Ishikawa (cell line): ENCODE measurements at regions not wholly inside any gene's neighbourhood (a gene's known extent, or its start where the extent isn't known, plus 50 kb on each side); places are given as distances from the start of the nearest gene placed in this dataset.
A peak's percentile ranks its signal among the peaks of the same experiment; 100 is the strongest.

Experiments used
- CEBPB ChIP-seq: IDR thresholded peaks from 2 replicates; pipeline ENCODE4 v1.6.1; 2012
- CREB1 ChIP-seq: IDR thresholded peaks from 2 replicates; pipeline ENCODE4 v1.6.1; 2012; ENCODE audit warnings: low read depth
- EGR1 ChIP-seq: IDR thresholded peaks from 2 replicates; pipeline ENCODE4 v1.6.1; 2012
- EP300 ChIP-seq: IDR thresholded peaks from 2 replicates; pipeline ENCODE4 v1.6.1; 2012; ENCODE audit warnings: borderline replicate concordance
- FOXM1 ChIP-seq: IDR thresholded peaks from 2 replicates; pipeline ENCODE4 v1.6.1; 2012; ENCODE audit warnings: low read depth, borderline replicate concordance
- MAX ChIP-seq: IDR thresholded peaks from 2 replicates; pipeline ENCODE4 v1.6.1; 2012
- NFIC ChIP-seq: IDR thresholded peaks from 2 replicates; pipeline ENCODE4 v1.6.1; 2012
- RAD21 ChIP-seq: IDR thresholded peaks from 2 replicates; pipeline ENCODE4 v1.6.1; 2012; ENCODE audit warnings: low read depth
- TAF1 ChIP-seq: IDR thresholded peaks from 2 replicates; pipeline ENCODE4 v1.6.1; 2012; ENCODE audit warnings: low read depth, mild to moderate bottlenecking
- TCF12 ChIP-seq: IDR thresholded peaks from 2 replicates; pipeline ENCODE4 v1.6.1; 2012; ENCODE audit warnings: low read depth
- TEAD4 ChIP-seq: IDR thresholded peaks from 2 replicates; pipeline ENCODE4 v1.6.1; 2012
- YY1 ChIP-seq: IDR thresholded peaks from 2 replicates; pipeline ENCODE4 v1.6.1; 2012; ENCODE audit warnings: low read depth
- ZBTB7A ChIP-seq: IDR thresholded peaks from 2 replicates; pipeline ENCODE4 v1.6.1; 2012; ENCODE audit warnings: low read depth
- TF ChIP-seq, protein P1 (sequence below): IDR thresholded peaks from 2 replicates; pipeline ENCODE4 v1.6.1; 2012
- TF ChIP-seq, protein P2 (sequence below): IDR thresholded peaks from 2 replicates; pipeline ENCODE4 v1.6.1; 2012; ENCODE audit warnings: low read depth, mild to moderate bottlenecking

GRCh38 chr11:98455500-98456307, 565.0 kb upstream of the CNTN5 start:
- TF ChIP-seq RAD21, result peak; percentile 33; the same call in 1 of the 2 replicates
- TF ChIP-seq, protein P1, sequence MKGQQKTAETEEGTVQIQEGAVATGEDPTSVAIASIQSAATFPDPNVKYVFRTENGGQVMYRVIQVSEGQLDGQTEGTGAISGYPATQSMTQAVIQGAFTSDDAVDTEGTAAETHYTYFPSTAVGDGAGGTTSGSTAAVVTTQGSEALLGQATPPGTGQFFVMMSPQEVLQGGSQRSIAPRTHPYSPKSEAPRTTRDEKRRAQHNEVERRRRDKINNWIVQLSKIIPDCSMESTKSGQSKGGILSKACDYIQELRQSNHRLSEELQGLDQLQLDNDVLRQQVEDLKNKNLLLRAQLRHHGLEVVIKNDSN, result no peak

DNA sequence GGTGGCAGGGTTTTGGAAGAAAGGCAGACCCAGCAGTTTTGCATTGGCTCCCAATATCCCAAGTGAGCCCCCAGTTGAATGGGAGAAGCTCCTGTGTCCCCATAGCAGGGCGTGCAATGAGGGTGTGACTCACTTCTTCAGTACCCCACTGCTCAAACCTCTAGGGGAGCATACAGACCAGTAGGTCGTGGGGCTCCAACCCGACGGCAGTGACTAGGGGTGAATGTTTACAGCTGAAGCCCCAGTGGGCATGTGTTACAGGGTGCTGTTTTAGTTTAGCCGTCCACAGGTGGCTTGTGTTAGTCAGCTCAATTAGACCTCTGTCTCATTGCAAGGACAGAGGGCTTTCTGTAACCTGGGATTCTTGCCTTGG, 564.5 kb upstream of the CNTN5 start:
- no peak for TF ChIP-seq TEAD4
- TF ChIP-seq TAF1, result no peak
- no peak for TF ChIP-seq CEBPB
- TF ChIP-seq TCF12, result no peak
- no peak for TF ChIP-seq ZBTB7A
- TF ChIP-seq NFIC, result no peak
- TF ChIP-seq FOXM1, result no peak
- TF ChIP-seq RAD21, result no peak
- no peak for TF ChIP-seq EP300
- TF ChIP-seq CREB1, result no peak
- TF ChIP-seq MAX, result no peak
- TF ChIP-seq YY1, result no peak
- TF ChIP-seq, protein P2, sequence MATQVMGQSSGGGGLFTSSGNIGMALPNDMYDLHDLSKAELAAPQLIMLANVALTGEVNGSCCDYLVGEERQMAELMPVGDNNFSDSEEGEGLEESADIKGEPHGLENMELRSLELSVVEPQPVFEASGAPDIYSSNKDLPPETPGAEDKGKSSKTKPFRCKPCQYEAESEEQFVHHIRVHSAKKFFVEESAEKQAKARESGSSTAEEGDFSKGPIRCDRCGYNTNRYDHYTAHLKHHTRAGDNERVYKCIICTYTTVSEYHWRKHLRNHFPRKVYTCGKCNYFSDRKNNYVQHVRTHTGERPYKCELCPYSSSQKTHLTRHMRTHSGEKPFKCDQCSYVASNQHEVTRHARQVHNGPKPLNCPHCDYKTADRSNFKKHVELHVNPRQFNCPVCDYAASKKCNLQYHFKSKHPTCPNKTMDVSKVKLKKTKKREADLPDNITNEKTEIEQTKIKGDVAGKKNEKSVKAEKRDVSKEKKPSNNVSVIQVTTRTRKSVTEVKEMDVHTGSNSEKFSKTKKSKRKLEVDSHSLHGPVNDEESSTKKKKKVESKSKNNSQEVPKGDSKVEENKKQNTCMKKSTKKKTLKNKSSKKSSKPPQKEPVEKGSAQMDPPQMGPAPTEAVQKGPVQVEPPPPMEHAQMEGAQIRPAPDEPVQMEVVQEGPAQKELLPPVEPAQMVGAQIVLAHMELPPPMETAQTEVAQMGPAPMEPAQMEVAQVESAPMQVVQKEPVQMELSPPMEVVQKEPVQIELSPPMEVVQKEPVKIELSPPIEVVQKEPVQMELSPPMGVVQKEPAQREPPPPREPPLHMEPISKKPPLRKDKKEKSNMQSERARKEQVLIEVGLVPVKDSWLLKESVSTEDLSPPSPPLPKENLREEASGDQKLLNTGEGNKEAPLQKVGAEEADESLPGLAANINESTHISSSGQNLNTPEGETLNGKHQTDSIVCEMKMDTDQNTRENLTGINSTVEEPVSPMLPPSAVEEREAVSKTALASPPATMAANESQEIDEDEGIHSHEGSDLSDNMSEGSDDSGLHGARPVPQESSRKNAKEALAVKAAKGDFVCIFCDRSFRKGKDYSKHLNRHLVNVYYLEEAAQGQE, result no peak
- TF ChIP-seq, protein P1, result no peak
- TF ChIP-seq EGR1, result no peak

DNA sequence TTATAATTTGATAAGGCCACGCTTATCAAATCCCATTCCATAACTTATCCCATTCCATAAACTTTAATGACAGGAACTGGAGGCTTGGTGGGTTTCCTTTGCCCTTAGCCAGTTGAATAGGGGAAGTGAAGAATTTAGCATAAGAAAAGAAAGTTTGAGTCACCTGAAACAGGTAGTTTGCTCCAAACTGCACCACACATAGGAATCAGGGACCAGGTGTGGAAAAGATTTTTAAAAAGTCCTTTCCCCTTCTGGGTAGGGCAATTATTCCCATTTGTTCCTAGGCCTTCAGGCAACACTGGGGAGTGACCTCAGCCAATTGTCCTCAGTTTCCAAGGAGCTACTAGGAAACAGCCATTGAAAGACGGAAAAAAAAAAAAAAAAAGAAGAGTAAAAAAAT, 525.7 kb upstream of the CNTN5 start:
- TF ChIP-seq EGR1 (no peak), TEAD4 (no peak), ZBTB7A (no peak), TCF12 (no peak), TAF1 (no peak), MAX (no peak), NFIC (no peak), RAD21 (no peak), CEBPB (no peak), CREB1 (no peak), EP300 (no peak), FOXM1 (no peak), YY1 (no peak)
- TF ChIP-seq, protein P1, result no peak
- TF ChIP-seq, protein P2, result no peak

DNA sequence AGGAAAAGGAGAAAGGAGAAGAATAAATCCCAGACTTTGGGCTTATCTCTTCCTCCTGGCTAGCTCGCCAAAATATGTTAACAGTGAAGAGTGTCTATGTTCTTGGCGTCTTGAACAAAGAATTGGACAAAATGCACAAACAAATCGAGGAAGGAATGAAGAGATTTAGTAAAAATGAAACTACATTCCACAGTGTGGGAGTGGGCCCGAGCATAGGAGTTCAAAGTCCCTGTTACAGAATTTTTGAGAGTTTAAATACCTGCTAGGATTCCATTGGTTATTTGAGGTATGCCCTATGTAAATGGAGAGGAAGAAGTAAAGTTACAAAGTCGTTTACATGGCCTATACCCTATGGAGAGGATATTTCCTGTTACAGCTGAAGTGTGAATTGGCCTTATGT, 525.1 kb upstream of the CNTN5 start:
- no peak for TF ChIP-seq TEAD4
- TF ChIP-seq NFIC, result no peak
- no peak for TF ChIP-seq YY1
- TF ChIP-seq RAD21, result no peak
- TF ChIP-seq CREB1, result no peak

GRCh38 chr11:98507208-98507607, 513.5 kb upstream of the CNTN5 start:
- no peak for TF ChIP-seq TAF1
- no peak for TF ChIP-seq ZBTB7A
- TF ChIP-seq, protein P2, result no peak
- TF ChIP-seq MAX, result no peak
- TF ChIP-seq TEAD4, result no peak
- TF ChIP-seq YY1, result no peak
- no peak for TF ChIP-seq NFIC
- no peak for TF ChIP-seq EP300
- TF ChIP-seq, protein P1, result no peak
- no peak for TF ChIP-seq TCF12
- no peak for TF ChIP-seq CREB1
- no peak for TF ChIP-seq CEBPB
- TF ChIP-seq RAD21, result no peak
- no peak for TF ChIP-seq EGR1
- no peak for TF ChIP-seq FOXM1
